ENCODE measurements at regions not wholly inside any gene's neighbourhood (a gene's known extent, or its start where the extent isn't known, plus 50 kb on each side); places are given as distances from the start of the nearest gene placed in this dataset.

DNA sequence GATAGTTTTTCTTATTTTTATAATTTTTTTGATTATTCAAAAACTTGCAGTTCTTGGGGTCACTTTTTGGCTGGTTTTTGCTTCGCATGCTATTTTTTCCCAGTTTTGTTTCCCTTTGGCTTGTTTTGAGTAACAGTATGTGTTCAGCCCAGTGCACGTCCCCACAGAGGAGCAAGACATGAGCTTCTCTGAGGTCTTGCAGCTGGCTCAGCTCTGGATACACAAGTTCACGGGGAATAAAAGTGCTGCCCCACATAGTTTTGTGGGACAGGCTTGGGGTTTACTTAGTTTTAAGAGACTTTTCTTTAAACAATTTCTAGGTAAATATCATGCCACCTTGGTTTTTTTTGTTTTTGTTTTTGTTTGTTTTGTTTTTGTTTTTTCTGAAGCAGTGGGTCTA is 297.8 kb upstream of the IRX1 start (continued):
- TF ChIP-seq, protein P1, sequence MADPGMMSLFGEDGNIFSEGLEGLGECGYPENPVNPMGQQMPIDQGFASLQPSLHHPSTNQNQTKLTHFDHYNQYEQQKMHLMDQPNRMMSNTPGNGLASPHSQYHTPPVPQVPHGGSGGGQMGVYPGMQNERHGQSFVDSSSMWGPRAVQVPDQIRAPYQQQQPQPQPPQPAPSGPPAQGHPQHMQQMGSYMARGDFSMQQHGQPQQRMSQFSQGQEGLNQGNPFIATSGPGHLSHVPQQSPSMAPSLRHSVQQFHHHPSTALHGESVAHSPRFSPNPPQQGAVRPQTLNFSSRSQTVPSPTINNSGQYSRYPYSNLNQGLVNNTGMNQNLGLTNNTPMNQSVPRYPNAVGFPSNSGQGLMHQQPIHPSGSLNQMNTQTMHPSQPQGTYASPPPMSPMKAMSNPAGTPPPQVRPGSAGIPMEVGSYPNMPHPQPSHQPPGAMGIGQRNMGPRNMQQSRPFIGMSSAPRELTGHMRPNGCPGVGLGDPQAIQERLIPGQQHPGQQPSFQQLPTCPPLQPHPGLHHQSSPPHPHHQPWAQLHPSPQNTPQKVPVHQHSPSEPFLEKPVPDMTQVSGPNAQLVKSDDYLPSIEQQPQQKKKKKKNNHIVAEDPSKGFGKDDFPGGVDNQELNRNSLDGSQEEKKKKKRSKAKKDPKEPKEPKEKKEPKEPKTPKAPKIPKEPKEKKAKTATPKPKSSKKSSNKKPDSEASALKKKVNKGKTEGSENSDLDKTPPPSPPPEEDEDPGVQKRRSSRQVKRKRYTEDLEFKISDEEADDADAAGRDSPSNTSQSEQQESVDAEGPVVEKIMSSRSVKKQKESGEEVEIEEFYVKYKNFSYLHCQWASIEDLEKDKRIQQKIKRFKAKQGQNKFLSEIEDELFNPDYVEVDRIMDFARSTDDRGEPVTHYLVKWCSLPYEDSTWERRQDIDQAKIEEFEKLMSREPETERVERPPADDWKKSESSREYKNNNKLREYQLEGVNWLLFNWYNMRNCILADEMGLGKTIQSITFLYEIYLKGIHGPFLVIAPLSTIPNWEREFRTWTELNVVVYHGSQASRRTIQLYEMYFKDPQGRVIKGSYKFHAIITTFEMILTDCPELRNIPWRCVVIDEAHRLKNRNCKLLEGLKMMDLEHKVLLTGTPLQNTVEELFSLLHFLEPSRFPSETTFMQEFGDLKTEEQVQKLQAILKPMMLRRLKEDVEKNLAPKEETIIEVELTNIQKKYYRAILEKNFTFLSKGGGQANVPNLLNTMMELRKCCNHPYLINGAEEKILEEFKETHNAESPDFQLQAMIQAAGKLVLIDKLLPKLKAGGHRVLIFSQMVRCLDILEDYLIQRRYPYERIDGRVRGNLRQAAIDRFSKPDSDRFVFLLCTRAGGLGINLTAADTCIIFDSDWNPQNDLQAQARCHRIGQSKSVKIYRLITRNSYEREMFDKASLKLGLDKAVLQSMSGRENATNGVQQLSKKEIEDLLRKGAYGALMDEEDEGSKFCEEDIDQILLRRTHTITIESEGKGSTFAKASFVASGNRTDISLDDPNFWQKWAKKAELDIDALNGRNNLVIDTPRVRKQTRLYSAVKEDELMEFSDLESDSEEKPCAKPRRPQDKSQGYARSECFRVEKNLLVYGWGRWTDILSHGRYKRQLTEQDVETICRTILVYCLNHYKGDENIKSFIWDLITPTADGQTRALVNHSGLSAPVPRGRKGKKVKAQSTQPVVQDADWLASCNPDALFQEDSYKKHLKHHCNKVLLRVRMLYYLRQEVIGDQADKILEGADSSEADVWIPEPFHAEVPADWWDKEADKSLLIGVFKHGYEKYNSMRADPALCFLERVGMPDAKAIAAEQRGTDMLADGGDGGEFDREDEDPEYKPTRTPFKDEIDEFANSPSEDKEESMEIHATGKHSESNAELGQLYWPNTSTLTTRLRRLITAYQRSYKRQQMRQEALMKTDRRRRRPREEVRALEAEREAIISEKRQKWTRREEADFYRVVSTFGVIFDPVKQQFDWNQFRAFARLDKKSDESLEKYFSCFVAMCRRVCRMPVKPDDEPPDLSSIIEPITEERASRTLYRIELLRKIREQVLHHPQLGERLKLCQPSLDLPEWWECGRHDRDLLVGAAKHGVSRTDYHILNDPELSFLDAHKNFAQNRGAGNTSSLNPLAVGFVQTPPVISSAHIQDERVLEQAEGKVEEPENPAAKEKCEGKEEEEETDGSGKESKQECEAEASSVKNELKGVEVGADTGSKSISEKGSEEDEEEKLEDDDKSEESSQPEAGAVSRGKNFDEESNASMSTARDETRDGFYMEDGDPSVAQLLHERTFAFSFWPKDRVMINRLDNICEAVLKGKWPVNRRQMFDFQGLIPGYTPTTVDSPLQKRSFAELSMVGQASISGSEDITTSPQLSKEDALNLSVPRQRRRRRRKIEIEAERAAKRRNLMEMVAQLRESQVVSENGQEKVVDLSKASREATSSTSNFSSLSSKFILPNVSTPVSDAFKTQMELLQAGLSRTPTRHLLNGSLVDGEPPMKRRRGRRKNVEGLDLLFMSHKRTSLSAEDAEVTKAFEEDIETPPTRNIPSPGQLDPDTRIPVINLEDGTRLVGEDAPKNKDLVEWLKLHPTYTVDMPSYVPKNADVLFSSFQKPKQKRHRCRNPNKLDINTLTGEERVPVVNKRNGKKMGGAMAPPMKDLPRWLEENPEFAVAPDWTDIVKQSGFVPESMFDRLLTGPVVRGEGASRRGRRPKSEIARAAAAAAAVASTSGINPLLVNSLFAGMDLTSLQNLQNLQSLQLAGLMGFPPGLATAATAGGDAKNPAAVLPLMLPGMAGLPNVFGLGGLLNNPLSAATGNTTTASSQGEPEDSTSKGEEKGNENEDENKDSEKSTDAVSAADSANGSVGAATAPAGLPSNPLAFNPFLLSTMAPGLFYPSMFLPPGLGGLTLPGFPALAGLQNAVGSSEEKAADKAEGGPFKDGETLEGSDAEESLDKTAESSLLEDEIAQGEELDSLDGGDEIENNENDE (IDR thresholded peaks at IDR 0.05; ENCODE audit: insufficient replicate concordance, low read length), result no peak
- TF ChIP-seq SIN3A (conservative IDR thresholded peaks at IDR 0.05 in 1 of 2, IDR thresholded peaks at IDR 0.05 in 1 of 2; ENCODE audit: low read depth in 1 of 2, low read length in 2 of 2), result no peak
- TF ChIP-seq EP300 (IDR thresholded peaks at IDR 0.05; ENCODE audit: borderline replicate concordance in 1 of 2, low read depth in 2 of 2, low read length in 2 of 2), result no peak
